Tibial nerve (tissue), 4 donors: ENCODE measurements at regions not wholly inside any gene's neighbourhood (a gene's known extent, or its start where the extent isn't known, plus 50 kb on each side); places are given as distances from the start of the nearest gene placed in this dataset.
A peak's percentile ranks its signal among the peaks of the same experiment; 100 is the strongest.

Source experiments
- EP300 ChIP-seq, 2 donors: sonication (generic); formaldehyde crosslinking; IDR thresholded peaks; one replicate each; pipeline ENCODE4 v1.6.1; 2017; ENCODE audit warnings: antibody characterized with exemption in 2 of 2, mild to moderate bottlenecking in 1 of 2
- TF ChIP-seq, protein P1 (sequence below), 5 experiments: fragments of 200-600 bp in 3 of 5; fragments of 450-650 bp in 2 of 5; sonication (generic) in 3 of 5; IDR thresholded peaks; one replicate each; pipeline ENCODE4 v1.5.1; 2016 to 2019; ENCODE audit warnings: antibody characterized with exemption in 5 of 5, mild to moderate bottlenecking in 3 of 5, moderate library complexity in 2 of 5

GRCh38 chr7:51430480-51431086 is 114.0 kb upstream of the COBL start:
- TF ChIP-seq, protein P1, sequence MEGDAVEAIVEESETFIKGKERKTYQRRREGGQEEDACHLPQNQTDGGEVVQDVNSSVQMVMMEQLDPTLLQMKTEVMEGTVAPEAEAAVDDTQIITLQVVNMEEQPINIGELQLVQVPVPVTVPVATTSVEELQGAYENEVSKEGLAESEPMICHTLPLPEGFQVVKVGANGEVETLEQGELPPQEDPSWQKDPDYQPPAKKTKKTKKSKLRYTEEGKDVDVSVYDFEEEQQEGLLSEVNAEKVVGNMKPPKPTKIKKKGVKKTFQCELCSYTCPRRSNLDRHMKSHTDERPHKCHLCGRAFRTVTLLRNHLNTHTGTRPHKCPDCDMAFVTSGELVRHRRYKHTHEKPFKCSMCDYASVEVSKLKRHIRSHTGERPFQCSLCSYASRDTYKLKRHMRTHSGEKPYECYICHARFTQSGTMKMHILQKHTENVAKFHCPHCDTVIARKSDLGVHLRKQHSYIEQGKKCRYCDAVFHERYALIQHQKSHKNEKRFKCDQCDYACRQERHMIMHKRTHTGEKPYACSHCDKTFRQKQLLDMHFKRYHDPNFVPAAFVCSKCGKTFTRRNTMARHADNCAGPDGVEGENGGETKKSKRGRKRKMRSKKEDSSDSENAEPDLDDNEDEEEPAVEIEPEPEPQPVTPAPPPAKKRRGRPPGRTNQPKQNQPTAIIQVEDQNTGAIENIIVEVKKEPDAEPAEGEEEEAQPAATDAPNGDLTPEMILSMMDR (IDR thresholded peaks at IDR 0.05), result peak; percentile 53 to 67 (median 64)
- TF ChIP-seq EP300 (IDR thresholded peaks at IDR 0.05), result no peak
